Central memory CD8-positive, alpha-beta T cell (primary cell): ENCODE measurements at regions not wholly inside any gene's neighbourhood (a gene's known extent, or its start where the extent isn't known, plus 50 kb on each side); places are given as distances from the start of the nearest gene placed in this dataset.

Source experiments
- ATAC-seq: fragments of 150-1000 bp; cut with Tn5 transposase; replicated peaks from 2 replicates; pipeline ENCODE4 v1.10.0; 2022; ENCODE audit warnings: mild to moderate bottlenecking, moderate FRiP score, moderate number of reproducible peaks; ENCODE audit not compliant: poor library complexity, severe bottlenecking; ENCODE audit errors: extremely low read depth
- DNase-seq, 2 donors: peaks; one replicate each; pipeline ENCODE4 v3.0.0; 2021; ENCODE audit warnings: low spot score in 2 of 2
- H3K27ac Mint-ChIP-seq: one replicate; pipeline ENCODE4 v1.8.0; 2022; ENCODE audit warnings: low read depth, mild to moderate bottlenecking, moderate library complexity, mixed read lengths
- H3K27me3 Mint-ChIP-seq: one replicate; pipeline ENCODE4 v1.8.0; 2022; ENCODE audit warnings: mixed read lengths
- H3K36me3 Mint-ChIP-seq: one replicate; pipeline ENCODE4 v1.8.0; 2022; ENCODE audit warnings: mild to moderate bottlenecking, moderate library complexity, mixed read lengths; ENCODE audit not compliant: insufficient read depth
- H3K4me1 Mint-ChIP-seq: one replicate; pipeline ENCODE4 v1.8.0; 2022; ENCODE audit warnings: mixed read lengths
- H3K4me3 Mint-ChIP-seq: one replicate; pipeline ENCODE4 v1.8.0; 2022; ENCODE audit warnings: mild to moderate bottlenecking, moderate library complexity, mixed read lengths
- H3K9me3 Mint-ChIP-seq: one replicate; pipeline ENCODE4 v1.8.0; 2022; ENCODE audit warnings: mixed read lengths

DNA sequence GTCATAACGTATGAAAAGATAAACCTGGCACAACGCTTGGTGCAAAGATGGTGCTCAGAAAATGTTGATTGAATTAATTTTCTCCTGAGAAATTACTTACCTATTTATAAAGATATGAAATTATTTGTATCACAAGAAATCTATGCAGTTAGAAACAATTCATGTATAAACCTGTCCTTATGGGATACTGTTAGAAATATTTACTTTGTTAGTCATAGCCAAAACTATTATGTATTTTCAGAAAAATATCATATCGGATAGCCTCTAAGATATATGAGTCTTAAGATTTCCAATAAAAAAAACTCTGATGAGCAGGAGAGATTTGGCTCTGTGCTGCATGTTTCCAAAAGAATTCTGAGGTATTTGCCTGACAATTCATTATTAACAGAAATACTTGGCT, 880.7 kb downstream of the LRRTM4 start:
- Mint-ChIP-seq H3K4me1 (no peaks in the 10 kb centered on the region), H3K27ac (no peak overlapping the region), H3K4me3 (no peak overlapping the region), H3K36me3 (no peaks in the 10 kb centered on the region), H3K9me3 (peaks cover 25% of the 10 kb centered on the region), H3K27me3 (no peaks in the 10 kb centered on the region)
- DNase-seq (no peak), ATAC-seq (no peak)

DNA sequence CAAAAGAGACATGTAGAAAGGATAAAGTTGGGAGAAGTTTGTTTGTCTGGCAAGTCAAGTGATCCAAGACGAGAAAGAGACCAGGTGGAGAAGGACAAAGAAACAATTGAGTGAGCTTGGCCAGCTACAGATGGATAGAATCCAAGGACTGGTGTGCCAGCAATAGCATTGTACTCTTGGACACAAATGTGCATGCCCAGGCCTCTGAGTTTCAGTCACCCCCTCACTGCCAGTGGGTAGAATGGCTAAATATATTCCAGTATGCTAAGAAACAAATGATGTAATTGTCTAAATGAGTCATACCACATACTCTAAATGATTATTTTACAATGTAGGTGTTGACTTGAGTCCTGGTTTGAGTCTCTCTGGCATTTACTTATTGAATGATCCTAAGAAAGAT, 881.3 kb downstream of the LRRTM4 start:
- Mint-ChIP-seq H3K9me3 (peaks cover 22% of the 10 kb centered on the region), H3K27ac (no peak overlapping the region), H3K4me3 (no peak overlapping the region), H3K27me3 (no peaks in the 10 kb centered on the region), H3K36me3 (no peaks in the 10 kb centered on the region), H3K4me1 (no peaks in the 10 kb centered on the region)
- ATAC-seq = no peak
- no peak for DNase-seq

DNA sequence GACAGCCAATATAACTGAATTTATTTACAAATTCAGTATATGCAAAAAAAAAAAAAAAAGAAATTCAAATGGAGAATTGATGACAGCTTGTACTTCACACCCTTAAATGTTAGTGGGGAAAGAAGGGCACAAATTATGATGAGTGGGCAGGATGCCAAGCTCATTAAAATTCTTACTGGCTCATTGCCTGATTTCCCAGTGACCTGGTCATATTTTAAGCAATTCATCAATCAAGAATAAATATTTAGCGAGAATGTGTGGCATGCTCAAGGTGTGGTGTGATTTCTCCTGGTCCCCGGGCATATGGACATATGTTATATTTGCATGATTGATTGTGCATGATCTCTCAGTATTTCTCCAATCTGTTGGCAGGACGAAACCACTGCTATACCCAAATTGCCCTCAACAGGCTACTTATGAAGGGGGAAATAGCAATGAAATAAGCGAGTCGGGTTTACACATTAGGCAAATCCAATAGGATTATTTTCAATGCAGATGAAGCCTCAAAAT, 883.0 kb downstream of the LRRTM4 start:
- H3K9me3 Mint-ChIP-seq = peaks cover 25% of the 10 kb centered on the region
- no peak for ATAC-seq

DNA sequence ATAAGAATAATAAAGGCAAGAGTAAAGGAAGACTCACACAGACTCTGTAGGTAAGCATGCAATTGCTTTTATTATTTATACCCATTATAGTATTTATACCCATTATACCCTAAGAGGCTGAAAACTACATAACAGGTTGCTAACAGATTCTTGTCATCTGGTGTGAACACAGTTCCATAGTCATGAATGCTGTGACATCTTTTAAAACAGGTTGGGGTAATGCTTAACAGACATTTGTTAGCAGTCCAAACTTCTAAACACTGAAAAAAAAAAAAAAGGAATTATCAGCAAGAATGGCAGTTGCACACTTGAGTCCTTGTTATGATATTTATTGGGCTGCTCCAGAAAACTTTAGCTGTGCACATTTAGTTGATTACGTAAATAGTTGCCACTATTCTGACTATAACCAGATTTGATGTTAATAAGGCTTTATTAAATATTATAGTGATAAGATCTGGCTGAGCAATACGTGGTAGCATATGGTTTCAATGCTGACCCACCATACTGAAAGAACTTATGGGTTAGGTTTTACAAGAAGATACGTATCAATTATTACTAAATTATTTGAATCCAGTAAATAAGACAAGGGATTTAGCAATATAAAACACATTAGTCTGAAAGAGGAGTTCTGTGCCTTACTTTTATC, 888.8 kb downstream of the LRRTM4 start:
- Mint-ChIP-seq H3K27me3 (no peaks in the 10 kb centered on the region), H3K36me3 (no peaks in the 10 kb centered on the region), H3K4me3 (no peak overlapping the region), H3K4me1 (no peaks in the 10 kb centered on the region), H3K27ac (no peak overlapping the region), H3K9me3 (peaks cover 30% of the 10 kb centered on the region)
- no peak for DNase-seq
- no peak for ATAC-seq

More for the DNA sequence above, 883.0 kb downstream of the LRRTM4 start:
- H3K4me3 Mint-ChIP-seq = no peak overlapping the region
- no peaks in the 10 kb centered on the region for H3K36me3 Mint-ChIP-seq
- no peaks in the 10 kb centered on the region for H3K27me3 Mint-ChIP-seq
- no peaks in the 10 kb centered on the region for H3K4me1 Mint-ChIP-seq
- no peak overlapping the region for H3K27ac Mint-ChIP-seq
- no peak for DNase-seq

DNA sequence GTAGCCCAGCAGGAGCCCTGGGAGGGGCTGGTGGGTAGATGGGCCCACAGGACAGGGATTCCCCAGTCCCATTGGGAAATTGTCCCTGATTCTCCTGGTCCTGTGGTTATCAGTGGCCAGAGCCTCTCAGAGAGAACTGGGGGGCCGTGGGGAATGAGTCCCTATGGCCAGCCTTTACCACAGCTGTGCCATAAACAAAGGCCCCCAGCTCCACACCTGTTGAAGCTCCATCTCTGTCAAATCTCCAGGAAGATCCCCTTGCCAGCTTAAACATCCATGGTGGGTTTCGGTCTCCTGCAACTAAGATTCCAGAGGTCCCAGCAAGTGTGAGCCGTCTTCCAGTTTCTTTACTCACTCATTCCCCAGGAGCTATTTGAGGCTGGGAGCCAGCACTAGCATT, 897.1 kb downstream of the LRRTM4 start:
- H3K27me3 Mint-ChIP-seq = no peaks in the 10 kb centered on the region
- H3K4me3 Mint-ChIP-seq = no peak overlapping the region
- ATAC-seq (no peak), DNase-seq (no peak)
- H3K36me3 Mint-ChIP-seq = no peaks in the 10 kb centered on the region
- H3K4me1 Mint-ChIP-seq = no peaks in the 10 kb centered on the region
- no peak overlapping the region for H3K27ac Mint-ChIP-seq
- peaks cover 54% of the 10 kb centered on the region for H3K9me3 Mint-ChIP-seq

DNA sequence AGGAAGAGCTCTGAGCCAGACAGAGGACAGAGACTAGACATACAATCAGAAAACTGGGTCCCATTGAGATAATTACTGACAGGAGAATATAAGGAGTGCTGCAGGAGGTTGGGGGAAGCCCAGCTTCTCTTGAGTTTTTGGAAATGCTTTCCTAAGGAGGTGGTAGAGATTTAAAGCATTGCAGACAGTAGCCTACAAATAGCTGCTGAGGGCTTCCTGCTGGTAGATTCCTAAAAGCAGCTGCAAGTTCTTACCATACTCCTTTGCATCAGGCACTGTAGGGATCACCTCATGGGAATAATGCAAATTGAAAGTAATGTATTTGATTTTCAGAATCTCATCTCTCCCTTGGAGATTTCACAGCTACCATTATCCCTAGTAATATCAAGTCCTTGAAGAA, 902.6 kb upstream of the GCFC2 start:
- peaks cover 21% of the 10 kb centered on the region for H3K9me3 Mint-ChIP-seq
- H3K27me3 Mint-ChIP-seq = no peaks in the 10 kb centered on the region
- no peak overlapping the region for H3K4me3 Mint-ChIP-seq
- DNase-seq (no peak), ATAC-seq (no peak)
- no peak overlapping the region for H3K27ac Mint-ChIP-seq
- no peaks in the 10 kb centered on the region for H3K36me3 Mint-ChIP-seq
- no peaks in the 10 kb centered on the region for H3K4me1 Mint-ChIP-seq

DNA sequence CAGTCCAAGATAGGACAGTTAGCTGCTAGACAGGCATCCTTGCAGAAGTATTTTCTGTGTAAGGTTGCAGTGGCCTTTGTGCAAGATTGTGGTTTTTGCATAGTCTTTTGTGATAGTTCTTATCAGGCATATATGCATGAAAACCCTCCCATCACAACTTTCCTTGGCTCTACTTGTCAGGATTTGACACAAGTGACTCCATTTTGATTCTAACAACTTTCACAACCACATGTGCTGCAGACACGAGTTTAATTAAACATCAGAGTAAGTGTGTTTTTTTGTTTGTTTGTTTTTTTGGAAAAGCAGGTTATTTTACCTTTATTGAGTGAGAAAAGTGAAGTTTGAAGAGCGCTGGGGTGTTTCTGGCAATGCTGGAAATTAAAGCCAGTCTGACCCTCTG, 902.0 kb upstream of the GCFC2 start:
- Mint-ChIP-seq H3K36me3 (no peaks in the 10 kb centered on the region), H3K4me1 (no peaks in the 10 kb centered on the region), H3K9me3 (peaks cover 21% of the 10 kb centered on the region), H3K27me3 (no peaks in the 10 kb centered on the region), H3K27ac (no peak overlapping the region), H3K4me3 (no peak overlapping the region)
- ATAC-seq = no peak
- no peak for DNase-seq

DNA sequence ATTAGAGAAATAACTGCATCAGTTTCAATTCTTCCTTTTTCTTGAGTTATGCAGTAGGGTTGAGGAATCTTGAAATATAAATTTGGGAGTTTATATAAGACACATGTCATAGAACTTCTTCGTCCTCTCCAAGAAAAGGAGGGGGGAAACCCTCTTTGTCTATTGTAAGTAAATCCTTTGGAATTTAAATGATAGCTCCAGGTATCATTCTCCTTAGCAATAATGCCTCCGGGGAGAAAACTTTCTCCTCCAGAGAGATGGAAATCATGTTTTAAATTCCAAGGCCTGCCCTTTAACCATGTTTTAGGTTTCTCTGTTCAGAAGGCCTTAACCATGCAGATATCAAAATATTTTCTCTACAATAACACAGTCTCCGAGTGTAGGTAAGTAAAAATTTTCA, 899.7 kb upstream of the GCFC2 start:
- DNase-seq (no peak), ATAC-seq (no peak)
- Mint-ChIP-seq H3K9me3 (peaks cover 25% of the 10 kb centered on the region), H3K4me3 (no peak overlapping the region), H3K27me3 (no peaks in the 10 kb centered on the region), H3K27ac (no peak overlapping the region), H3K36me3 (no peaks in the 10 kb centered on the region), H3K4me1 (no peaks in the 10 kb centered on the region)

DNA sequence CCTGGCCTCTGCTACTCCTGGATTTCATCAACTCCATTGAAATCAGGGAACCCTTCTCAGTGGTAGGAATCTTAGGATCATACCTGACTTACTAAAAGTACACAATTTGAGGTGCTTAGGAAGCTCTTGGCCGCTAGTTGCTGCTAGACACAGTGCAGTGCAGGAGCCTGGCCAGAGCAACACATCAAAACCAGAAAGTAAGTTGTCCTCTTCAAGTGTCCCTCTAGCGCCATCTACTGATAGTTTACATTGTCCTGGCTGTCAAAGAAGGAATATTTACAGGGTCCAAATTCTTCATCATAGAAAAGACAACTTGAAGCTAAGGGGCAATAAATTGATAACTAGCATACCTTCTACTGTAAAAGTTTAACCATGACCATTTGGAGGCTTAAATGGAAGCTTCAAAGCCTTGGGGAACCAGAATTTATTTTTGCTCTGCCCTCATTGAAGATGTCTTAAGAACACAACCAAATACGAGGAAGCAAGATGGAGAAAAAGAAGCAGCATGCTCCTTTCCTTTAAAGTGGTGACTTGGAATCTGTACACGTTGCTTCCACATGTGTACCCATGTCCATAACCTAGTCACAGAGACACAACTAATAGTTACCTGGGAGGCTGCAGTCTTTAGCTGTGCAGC, 889.1 kb upstream of the GCFC2 start:
- H3K4me1 Mint-ChIP-seq = no peaks in the 10 kb centered on the region
- peaks cover 16% of the 10 kb centered on the region for H3K9me3 Mint-ChIP-seq
- H3K4me3 Mint-ChIP-seq = no peak overlapping the region
- no peaks in the 10 kb centered on the region for H3K27me3 Mint-ChIP-seq
- H3K36me3 Mint-ChIP-seq = peaks cover 2% of the 10 kb centered on the region
- no peak for DNase-seq
- ATAC-seq = no peak
- H3K27ac Mint-ChIP-seq = no peak overlapping the region

DNA sequence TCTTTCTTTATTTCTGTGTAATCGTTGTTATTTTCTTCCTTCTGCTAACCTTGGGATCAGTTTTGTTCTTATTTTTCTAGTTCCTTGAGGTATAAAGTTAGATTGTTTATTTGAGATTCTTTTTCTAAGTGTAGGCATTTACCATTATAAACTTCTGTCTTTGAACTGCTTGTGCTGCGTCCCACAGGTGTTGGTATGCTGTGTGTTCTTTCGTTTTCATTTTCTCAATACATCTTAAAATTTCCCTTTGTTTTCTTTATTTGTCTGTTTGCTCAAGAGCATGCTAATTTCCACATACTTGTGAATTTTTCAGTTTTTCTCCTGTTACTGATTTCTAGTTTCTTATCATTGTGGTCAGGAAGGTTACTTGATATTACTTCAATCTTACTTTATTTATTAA, 873.8 kb upstream of the GCFC2 start:
- Mint-ChIP-seq H3K36me3 (no peaks in the 10 kb centered on the region), H3K9me3 (peaks cover 24% of the 10 kb centered on the region), H3K27me3 (no peaks in the 10 kb centered on the region), H3K4me1 (no peaks in the 10 kb centered on the region), H3K27ac (no peak overlapping the region), H3K4me3 (no peak overlapping the region)
- DNase-seq (no peak), ATAC-seq (no peak)

DNA sequence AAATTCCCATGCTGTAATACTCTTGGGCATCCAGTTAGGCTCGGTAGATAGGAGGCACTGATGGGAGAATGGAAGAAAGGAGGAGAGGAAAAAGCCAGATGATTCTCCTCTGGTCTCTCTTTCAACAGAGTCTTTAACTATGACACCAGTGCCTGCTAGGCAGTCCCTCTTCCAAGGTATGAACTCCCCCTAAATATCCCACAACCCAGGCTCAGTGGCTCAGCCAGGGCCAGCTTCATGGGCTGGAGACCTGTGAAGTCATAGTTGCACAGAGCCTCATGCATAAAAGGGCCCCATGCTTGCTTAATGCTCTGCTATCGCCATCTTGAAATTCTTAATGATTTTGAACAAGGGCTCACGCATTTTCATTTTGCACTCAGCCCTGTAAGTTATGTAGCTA, 869.2 kb upstream of the GCFC2 start:
- no peak overlapping the region for H3K4me3 Mint-ChIP-seq
- peaks cover 51% of the 10 kb centered on the region for H3K9me3 Mint-ChIP-seq
- H3K27me3 Mint-ChIP-seq = no peaks in the 10 kb centered on the region
- ATAC-seq (no peak), DNase-seq (no peak)
- H3K4me1 Mint-ChIP-seq = no peaks in the 10 kb centered on the region
- H3K27ac Mint-ChIP-seq = no peak overlapping the region
- H3K36me3 Mint-ChIP-seq = peaks cover 3% of the 10 kb centered on the region

DNA sequence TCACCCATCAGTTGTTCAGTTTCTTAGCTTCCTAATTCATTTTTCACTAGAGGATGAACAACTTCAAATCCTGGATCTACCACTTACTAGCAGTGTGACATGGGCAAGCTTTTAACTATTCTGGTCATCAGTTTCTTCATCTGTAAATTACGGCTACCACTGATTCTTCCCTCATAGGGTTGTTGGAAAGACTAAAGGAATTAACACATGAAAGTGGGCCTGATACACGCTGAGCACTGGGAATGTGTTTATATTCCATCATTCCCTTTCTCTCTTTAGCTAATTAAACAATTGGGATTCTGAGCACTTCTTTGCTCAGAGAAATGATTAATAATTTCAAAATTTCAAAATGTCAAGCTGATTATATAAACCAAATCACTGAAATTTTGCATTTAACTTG, 862.3 kb upstream of the GCFC2 start:
- H3K4me3 Mint-ChIP-seq = no peak overlapping the region
- H3K9me3 Mint-ChIP-seq = peaks cover 30% of the 10 kb centered on the region
- DNase-seq (no peak), ATAC-seq (no peak)
- peaks cover 3% of the 10 kb centered on the region for H3K36me3 Mint-ChIP-seq
- no peaks in the 10 kb centered on the region for H3K4me1 Mint-ChIP-seq
- H3K27ac Mint-ChIP-seq = no peak overlapping the region
- H3K27me3 Mint-ChIP-seq = no peaks in the 10 kb centered on the region

DNA sequence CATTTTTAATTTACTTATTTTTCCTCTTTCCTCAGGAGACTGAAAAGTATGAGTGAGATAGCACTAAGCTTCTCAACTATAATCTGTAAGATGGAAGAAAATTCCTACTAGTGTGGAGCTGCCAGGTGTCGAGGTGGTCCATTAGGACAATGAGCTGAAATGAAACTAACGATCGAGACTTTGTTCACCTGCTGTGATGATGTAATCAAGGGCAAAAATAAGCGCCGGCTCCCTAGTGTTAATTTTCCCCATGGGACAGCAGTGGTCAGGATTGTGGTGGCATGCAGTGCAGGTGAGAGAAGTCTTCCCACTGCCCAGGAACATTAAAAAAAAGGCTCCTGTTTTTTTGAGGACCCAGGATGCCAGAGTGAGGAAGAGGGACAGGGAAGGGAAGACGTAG, 859.1 kb upstream of the GCFC2 start:
- DNase-seq (no peak), ATAC-seq (no peak)
- Mint-ChIP-seq H3K4me1 (no peaks in the 10 kb centered on the region), H3K27ac (no peak overlapping the region), H3K4me3 (no peak overlapping the region), H3K36me3 (no peaks in the 10 kb centered on the region), H3K9me3 (peaks cover 12% of the 10 kb centered on the region), H3K27me3 (no peaks in the 10 kb centered on the region)
